GM21423 (cell line): ENCODE measurements at regions not wholly inside any gene's neighbourhood (a gene's known extent, or its start where the extent isn't known, plus 50 kb on each side); places are given as distances from the start of the nearest gene placed in this dataset.
"Not testable (repeated sequence)": the region's sequence is repeated elsewhere in the genome, so short reads cannot be mapped to it uniquely, and the experiment has no call there.

ENCODE experiments used
- ATAC-seq: cut with Tn5 transposase; IDR thresholded peaks from one replicate; pipeline ENCODE4 v1.9.1; 2021; ENCODE audit warnings: mild to moderate bottlenecking, moderate library complexity; ENCODE audit not compliant: unreplicated experiment

GRCh38 chr3:145620002-145620401 is 541.0 kb downstream of the PLOD2 start:
- no peak for ATAC-seq

DNA sequence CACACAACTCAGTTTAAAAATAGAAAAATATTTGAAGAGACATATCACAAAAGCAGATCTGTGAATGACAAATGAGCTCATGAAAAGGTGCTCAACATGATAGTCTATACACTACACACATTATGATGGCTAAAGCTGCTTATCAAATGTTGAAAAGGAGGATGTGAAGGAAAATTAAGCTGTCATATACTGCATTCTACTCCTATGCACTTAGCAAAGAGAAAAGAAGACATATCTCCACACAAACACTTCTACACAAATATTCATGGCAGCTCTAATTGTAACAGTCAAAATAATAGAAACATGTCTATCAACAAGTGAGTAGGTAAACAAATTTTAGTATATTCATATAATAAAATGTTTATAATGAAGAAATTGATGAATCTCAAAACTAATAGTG is 540.5 kb downstream of the PLOD2 start:
- no peak for ATAC-seq

DNA sequence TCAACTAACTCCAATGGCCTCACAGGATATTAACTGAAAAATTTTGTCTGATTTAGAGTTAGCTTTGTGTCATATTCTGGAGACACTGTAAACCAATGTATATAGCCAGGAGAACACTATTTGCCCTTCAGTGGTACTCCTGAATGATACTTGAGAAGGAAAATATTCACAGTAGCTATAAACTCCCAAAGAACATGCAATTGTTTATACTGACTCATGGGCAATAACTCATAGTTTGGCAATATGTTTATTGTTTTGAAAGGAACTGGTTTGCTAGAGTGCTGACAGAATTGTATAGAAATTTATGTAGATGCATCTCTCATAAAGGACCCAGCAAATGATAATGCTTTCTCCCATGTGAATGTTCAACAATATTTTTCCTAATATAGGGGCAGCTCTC is 537.6 kb downstream of the PLOD2 start:
- no peak for ATAC-seq

GRCh38 chr3:145628211-145628610 is 532.8 kb downstream of the PLOD2 start:
- ATAC-seq, result no peak

DNA sequence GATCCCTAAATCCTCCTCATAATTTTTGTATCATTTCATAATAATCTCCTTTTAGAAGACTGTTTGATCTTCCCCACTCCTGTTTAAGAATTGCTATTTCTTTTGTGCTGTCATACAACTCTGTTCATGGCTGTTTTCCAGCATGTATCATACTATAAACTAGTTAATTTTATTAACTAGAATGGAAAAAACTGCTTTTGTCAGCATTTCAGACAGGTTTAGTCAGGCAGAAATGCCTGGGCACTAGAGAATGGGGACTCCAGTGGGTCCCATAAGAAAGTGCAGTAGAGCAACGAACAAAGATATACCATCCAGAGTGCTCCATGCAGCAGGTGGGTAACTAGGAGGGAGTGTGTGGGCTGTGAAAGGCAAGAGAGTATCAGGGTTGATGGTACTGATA is 523.9 kb downstream of the PLOD2 start:
- ATAC-seq, result no peak

- no peak for ATAC-seq
These were observed 521.9 kb downstream of the PLOD2 start for GRCh38 chr3:145639003-145639606.

GRCh38 chr3:145639875-145640274 is 521.1 kb downstream of the PLOD2 start:
- no peak for ATAC-seq

DNA sequence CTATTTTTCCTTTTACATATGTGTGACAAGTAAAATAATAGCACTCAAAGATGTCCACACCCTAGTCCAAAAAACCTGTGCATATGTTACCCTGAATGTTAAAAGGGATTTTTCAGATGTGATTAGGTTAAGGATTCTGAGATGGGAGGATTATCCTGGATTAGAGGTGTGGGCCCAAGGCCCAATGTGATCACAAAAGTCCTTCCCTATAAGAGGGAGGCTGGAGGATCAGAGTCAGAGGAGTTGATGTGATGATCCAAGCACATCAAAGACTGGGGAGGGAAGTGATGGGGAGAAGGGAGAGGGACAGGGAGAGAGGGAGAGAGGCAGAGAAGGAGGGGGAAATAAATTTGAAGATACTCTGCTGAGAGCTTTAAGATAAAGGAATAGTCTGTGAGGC is 512.6 kb downstream of the PLOD2 start:
- no peak for ATAC-seq

DNA sequence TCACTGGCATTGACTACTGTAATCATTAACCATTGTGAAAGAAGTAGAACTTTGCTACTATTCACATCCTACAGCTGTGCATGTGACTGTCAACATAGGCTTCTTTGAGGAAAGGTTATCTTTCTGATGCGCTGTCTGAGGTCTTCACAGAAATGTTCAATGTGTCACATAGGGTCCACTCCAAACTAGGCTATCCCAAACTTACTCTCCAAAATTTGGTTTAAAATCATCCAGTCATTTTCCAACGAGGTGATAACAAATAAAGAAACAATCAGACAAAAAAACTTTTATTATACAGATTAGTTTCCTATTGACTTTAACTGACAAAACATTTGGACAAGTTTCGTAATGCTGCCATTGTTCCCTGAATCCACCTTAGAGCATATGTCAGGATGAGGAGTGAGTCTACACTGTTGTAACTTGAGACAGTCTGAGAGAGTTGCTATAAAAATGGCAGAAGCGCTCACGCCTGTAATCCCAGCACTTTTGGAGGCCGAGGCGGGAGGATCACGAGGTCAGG is 511.6 kb downstream of the PLOD2 start:
- no peak for ATAC-seq

GRCh38 chr3:145650170-145650569 is 510.8 kb downstream of the PLOD2 start:
- no peak for ATAC-seq

GRCh38 chr3:145671121-145671520 is 489.9 kb downstream of the PLOD2 start:
- no peak for ATAC-seq

DNA sequence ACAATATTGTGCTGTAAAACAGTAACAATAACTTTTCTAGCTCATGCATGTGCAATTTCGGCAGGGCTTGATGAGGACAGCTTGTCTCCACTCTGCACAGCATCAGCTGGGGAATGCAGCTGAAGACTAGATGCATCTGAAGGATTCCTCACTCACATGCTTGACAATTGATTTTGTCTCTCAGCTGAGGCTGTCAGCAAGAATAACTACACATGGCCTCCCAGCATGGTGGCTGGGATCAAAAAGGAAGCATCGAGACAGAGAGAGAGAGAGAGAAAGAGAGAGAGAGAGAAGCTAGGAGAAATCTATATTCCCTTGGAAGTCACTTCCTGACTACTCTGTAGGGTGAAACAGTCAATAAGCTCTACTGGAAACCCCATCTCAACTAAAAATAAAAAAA is 487.1 kb downstream of the PLOD2 start:
- ATAC-seq, result no peak

- no peak for ATAC-seq
These were observed 482.6 kb downstream of the PLOD2 start for GRCh38 chr3:145678401-145678800.

DNA sequence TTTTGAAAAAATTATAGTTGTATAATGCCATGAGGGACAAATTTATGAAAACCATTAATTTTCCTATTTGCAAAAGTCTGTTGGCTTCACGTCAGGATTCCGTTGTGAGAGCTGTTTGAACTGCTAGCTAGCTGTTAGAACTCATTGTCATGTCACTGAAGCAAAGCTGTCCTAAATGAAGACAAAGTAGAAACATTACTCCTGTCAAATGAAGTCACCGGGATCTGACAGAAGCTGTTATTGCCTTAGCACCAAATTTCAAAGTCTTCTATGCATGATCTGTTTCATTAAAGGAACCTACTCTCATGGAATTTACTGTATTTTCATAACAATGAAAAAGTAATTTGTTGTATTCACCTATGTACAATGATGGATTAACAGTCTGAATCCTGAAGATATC is 479.8 kb downstream of the PLOD2 start:
- ATAC-seq, result no peak

DNA sequence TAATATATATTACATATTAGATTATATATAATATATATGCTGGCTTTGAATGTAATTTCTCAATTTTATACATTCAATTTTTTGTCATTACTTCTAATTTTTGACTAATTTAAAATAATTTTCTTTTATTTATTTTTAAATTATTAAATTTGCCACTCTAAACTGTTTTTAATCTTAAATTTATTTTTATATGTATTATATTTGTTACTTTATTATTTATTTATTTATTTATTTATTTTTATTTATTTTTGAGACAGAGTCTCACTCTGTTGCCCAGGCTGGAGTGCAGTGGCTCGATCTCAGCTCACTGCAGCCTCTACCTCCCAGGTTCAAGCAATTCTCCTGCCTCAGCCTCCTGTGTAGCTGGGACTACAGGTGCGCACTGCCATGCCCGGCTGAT is 473.0 kb downstream of the PLOD2 start:
- not testable (repeated sequence) for ATAC-seq

DNA sequence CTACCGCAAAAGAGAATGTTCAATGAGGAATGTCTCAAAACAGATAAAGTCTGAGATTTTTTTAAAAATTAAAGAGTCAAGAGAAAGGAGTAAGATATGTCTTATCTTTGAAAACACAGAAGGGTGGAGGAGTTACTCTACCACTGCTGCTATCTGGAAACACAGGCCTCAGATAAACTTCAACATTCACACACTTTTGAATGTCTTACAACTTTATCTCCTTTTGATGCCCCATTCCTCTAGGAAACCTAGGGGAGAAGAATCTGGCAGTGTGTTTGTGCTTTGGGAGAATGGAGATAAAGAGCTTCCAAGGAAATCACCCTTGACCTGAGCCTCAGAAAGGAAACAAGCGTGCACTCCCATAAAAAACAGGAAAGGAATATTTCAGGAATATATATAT is 468.2 kb downstream of the PLOD2 start:
- ATAC-seq, result no peak

GRCh38 chr3:145696011-145696410 is 465.0 kb downstream of the PLOD2 start:
- no peak for ATAC-seq

- ATAC-seq, result no peak
These were observed 462.7 kb downstream of the PLOD2 start for GRCh38 chr3:145698250-145698649.

DNA sequence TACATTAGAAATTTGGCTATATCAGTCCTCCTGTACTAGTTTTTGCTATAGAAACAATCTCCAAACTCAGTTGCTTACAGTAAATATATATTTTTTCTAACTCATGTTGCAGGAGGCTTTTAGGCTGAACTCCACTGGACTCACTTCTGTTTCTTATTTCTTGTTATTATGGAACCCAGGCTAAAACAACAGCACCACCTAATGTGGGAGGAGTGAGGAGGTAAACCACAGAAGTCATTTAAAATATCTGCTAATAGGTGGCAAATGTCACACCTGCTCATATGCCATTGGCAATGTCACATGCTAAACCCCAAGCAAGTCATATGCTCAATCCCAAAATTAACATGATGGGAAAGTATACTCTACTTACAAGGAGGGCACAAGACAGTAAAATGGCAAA is 462.2 kb downstream of the PLOD2 start:
- ATAC-seq, result no peak

GRCh38 chr3:145704020-145704419 is 457.0 kb downstream of the PLOD2 start:
- ATAC-seq, result no peak

GRCh38 chr3:145709779-145710178 is 451.2 kb downstream of the PLOD2 start:
- not testable (repeated sequence) for ATAC-seq

DNA sequence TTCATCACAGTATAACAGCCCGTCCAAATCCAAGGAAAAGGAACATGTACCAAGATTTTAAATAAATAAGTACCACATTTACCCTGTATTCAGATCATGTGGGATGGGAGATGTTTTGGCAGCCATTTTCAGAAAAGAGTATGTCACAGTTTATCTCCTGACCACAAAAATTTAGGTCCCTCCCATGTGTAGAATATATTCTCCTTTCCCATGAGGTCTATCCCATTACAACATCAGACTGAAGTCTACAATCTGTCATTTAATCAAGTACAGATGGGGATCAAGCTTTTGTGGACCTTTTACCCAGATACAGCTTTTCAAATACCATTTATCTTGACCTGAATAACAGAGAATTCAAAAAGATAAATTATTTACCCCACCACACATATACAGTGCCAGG is 444.5 kb downstream of the PLOD2 start:
- no peak for ATAC-seq

- no peak for ATAC-seq
These were observed 441.9 kb downstream of the PLOD2 start for GRCh38 chr3:145719114-145719513.
